Sciatic nerve (tissue), 2 donors: ENCODE measurements at regions not wholly inside any gene's neighbourhood (a gene's known extent, or its start where the extent isn't known, plus 50 kb on each side); places are given as distances from the start of the nearest gene placed in this dataset.

Source experiments
- ATAC-seq: fragments of 200-7000 bp; cut with Tn5 transposase; one replicate; pipeline ENCODE4 v1.9.1; 2020; ENCODE audit warnings: mild to moderate bottlenecking, moderate library complexity
- DNase-seq: peaks from one replicate; pipeline ENCODE4 v3.0.0-alpha.2; 2020; ENCODE audit warnings: low spot score
- intact Hi-C: fragments of 100-400 bp; cut with DNase I; formaldehyde crosslinking; loops from one replicate; pipeline ENCODE4 v1.14.2; 2022
- donor health status: DM: no; HTN: no; CAD: no.
- donor health status: DM: no; HTN: no; CAD: no.

GRCh38 chr3:177529071-177529550 lies 331.8 kb upstream of the TBL1XR1 start:
- intact Hi-C loops, result no loop called here
- no peak for ATAC-seq
- no peak for DNase-seq

DNA sequence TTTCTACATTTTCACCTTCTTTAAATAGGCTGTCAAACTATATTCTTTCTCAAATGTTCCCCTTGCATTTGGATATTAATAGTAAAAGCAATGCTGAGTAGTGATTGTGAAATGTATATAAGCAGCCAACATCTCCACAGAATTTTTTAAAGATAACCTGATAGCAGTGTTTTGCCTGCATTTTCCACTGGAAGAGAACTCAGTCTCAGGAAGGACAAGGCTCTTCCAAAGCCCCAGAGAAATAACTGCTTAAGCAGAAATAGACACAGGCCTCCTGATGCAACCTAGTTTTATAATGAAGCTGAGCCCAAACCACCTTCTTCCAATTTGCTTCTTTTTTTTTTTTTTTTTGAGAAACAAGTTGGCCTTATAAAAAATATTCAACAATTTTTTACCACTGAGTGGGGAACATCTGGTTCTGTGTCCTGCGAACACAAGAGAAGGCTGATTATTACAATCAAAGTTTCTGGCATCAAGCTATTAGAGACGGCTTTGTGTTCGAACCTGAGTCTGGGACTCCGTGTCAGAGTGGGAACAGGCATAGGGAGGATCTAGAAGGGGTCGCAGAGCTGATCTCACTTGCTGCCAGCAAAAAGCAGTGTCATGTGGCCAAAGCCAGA lies 332.5 kb upstream of the TBL1XR1 start:
- DNase-seq, result no peak
- intact Hi-C loops, result no loop called here
- ATAC-seq, result peak; percentile 69

GRCh38 chr3:177530908-177531307 lies 333.6 kb upstream of the TBL1XR1 start:
- intact Hi-C loops, result no loop called here
- peak; percentile 90 for ATAC-seq
- peak; percentile 67 for DNase-seq

- intact Hi-C loops, result no loop called here
- DNase-seq (no peak), ATAC-seq (no peak)
Measured at GRCh38 chr3:177536873-177537272, 339.6 kb upstream of the TBL1XR1 start.

- intact Hi-C loops, result no loop called here
- ATAC-seq, result peak; percentile 35
- DNase-seq, result no peak
Measured at GRCh38 chr3:177537612-177538011, 340.3 kb upstream of the TBL1XR1 start.

GRCh38 chr3:177538048-177538749 lies 340.9 kb upstream of the TBL1XR1 start:
- intact Hi-C loops, result no loop called here
- DNase-seq, result peak; percentile 71
- ATAC-seq, result peak; percentile 96

GRCh38 chr3:177538750-177539730 lies 341.8 kb upstream of the TBL1XR1 start:
- no peak for ATAC-seq
- intact Hi-C loops, result no loop called here
- no peak for DNase-seq

DNA sequence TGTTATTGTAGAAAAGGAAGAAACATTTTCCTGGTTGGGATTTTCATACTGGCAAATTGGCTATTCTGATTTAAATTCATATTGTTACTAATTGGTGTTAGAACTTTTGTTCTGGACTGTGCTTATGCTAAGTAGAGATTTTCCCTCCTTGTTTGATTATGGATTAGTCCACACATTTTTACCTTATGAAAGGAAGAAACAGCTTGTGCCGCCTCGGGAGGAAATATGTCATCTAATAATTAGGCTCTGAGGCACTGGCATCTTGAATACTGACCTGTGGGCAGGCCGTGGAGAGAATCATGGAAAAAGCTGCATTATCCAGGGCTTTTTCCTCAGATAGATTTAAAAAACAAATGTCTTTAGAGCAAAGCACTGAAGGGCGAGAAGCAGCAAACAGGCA lies 344.3 kb upstream of the TBL1XR1 start:
- DNase-seq, result no peak

DNA sequence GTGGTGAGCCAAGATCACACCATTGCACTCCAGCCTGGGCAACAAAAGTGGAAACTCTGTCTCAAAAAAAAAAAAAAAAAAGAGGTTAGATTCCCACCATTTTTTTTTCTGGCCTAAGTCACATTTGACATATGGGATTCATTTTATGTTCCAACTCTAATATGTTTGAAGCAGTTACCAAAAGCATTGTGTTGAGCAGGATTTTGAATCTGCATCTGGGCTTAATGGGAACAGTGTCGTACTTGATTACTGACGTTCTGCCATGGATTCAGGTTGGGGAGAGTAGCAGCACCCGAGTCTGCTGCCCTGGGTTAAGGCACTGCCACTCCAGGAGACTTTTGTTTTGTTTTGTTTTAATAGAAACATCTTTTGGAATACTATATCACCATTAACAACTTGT lies 348.7 kb upstream of the TBL1XR1 start:
- no peak for DNase-seq
- intact Hi-C loops, result no loop called here
- ATAC-seq, result no peak

More for the DNA sequence above, 344.3 kb upstream of the TBL1XR1 start:
- intact Hi-C loops, result no loop called here
- no peak for ATAC-seq

GRCh38 chr3:177547711-177548350 lies 350.5 kb upstream of the TBL1XR1 start:
- no peak for ATAC-seq
- intact Hi-C loops, result no loop called here
- no peak for DNase-seq

GRCh38 chr3:177550667-177551066 lies 353.4 kb upstream of the TBL1XR1 start:
- no peak for DNase-seq
- no peak for ATAC-seq
- intact Hi-C loops, result no loop called here

DNA sequence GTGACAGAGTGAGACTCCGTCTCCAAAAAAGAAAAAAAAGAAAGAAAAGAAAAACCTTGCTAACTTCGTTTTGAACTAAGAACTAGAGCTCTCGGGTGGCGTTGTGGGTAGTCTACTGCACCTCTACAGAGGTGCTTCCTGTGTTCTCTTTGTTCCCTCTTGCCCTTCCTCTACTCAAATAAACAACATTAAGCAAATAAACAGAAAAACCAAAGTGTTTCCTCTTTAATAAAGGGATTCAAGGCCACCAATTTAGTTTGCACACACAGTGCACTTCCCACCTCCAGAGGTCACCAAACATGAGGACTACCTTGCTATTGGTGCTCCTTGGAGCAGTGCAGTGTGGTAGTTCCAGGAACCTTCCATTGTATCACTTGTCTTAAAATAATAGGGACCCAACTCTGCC lies 354.2 kb upstream of the TBL1XR1 start:
- DNase-seq (no peak), ATAC-seq (no peak)
- intact Hi-C loops, result no loop called here

DNA sequence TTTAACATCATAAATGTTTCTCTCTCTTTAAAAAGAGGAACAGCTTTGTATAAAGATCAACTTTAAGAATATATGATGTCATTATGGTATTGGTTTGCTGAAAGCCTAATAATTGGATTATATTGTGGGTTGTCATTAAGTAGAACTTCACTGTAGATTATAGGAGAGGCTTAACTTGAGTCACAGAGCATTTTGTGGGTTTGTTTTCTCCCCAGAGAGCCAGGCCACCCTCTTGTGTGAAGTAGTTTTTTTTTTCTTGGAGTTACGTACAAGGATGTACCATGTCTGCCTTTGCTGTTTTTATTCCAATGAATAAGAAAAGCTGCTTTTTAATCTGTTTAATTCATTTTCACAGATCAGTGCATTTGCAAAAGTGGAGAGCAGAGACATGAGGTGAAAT lies 354.8 kb upstream of the TBL1XR1 start:
- no peak for ATAC-seq
- DNase-seq, result no peak
- intact Hi-C loops, result no loop called here

DNA sequence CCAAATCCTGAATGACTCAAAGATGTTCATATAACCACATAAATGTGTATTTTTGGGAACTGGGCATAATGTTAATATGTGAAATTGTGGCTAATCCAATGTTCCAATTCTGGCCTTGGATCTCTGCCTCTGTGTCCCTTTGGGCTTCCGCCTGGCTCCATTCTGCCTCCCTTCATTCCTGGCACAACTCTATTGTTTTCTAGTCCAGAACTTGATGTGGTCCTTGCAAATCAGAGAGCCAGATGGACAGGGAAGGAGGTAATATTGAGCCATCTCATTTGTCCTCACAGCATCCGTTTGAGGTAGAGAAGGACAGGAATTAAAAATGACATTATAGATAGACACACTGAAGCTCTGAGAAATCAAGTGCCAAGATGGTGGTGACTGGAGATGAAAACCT lies 355.7 kb upstream of the TBL1XR1 start:
- intact Hi-C loops, result no loop called here
- ATAC-seq (peak; percentile 27), DNase-seq (no peak)

- no peak for DNase-seq
- intact Hi-C loops, result no loop called here
Measured at GRCh38 chr3:177553579-177553978, 356.3 kb upstream of the TBL1XR1 start.

DNA sequence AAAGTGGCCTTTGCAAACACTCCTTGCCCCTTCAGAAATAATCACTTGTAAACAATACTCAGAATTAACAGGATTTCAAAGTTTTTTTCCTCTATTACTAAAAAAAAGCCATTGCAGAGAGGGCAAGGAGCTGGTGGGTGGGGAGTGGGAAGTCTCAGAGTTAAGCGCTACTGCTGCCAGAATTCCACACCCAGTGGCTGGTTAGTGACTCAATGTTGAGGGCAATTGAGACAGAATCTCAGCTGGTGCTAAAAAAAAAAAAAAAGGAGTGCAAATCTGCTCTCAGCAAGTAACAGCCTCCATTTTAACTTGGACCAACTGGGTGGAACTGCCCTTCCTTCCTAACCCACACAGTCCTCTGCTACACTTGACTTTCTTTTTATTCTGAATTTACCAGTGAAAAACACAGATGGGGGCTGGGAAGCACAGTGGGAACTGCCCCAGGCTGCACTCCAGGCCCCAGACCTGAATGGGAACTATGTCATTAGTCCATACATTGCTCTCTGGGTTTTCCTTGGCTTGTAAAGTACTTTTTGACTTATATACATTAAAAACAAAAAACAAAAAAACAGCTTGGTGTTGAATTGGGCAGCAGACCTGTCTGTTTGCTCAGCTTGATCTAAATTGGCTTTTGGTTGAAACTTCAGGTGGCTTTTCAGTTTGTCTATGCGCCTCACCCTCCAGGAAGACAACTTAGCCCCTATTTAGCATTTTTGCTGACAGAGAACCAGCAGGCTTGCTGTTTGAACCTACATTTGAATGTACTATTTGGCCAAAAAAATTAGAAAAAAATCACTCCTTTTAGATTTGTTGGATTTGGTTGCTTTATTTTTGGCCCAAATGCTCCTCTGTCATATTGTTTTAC lies 357.8 kb upstream of the TBL1XR1 start:
- intact Hi-C loops, result no loop called here
- peak; percentile 54 for ATAC-seq
- no peak for DNase-seq

More at GRCh38 chr3:177553579-177553978, 356.3 kb upstream of the TBL1XR1 start:
- peak; percentile 56 for ATAC-seq

GRCh38 chr3:177557548-177557947 lies 360.3 kb upstream of the TBL1XR1 start:
- intact Hi-C loops, result no loop called here

GRCh38 chr3:177561365-177561764 lies 364.1 kb upstream of the TBL1XR1 start:
- ATAC-seq, result no peak
- DNase-seq, result no peak
- intact Hi-C loops, result no loop called here

More at GRCh38 chr3:177557548-177557947, 360.3 kb upstream of the TBL1XR1 start:
- DNase-seq (no peak), ATAC-seq (no peak)
